ENCODE measurements at regions not wholly inside any gene's neighbourhood (a gene's known extent, or its start where the extent isn't known, plus 50 kb on each side); places are given as distances from the start of the nearest gene placed in this dataset.
"Not testable (repeated sequence)": the region's sequence is repeated elsewhere in the genome, so short reads cannot be mapped to it uniquely, and the experiment has no call there.

GRCh38 chr14:106355881-106356642 is 829.7 kb downstream of the TMEM121 start:
- 44 to 45% methylated on average over 6 of the region's 6 CpGs for WGBS, 2 donors
- H3K36me3 ChIP-seq; H3K9me3 ChIP-seq; H3K4me3 ChIP-seq (replicated peaks in 1 of 3); intact Hi-C loops (cut with DNase I); H3K27ac ChIP-seq; H3K4me1 ChIP-seq; H3K27me3 ChIP-seq; DNase-seq: not testable (repeated sequence)

GRCh38 chr14:106356643-106356930 is 830.2 kb downstream of the TMEM121 start:
- DNase-seq; intact Hi-C loops (cut with DNase I); H3K27me3 ChIP-seq; H3K4me3 ChIP-seq (replicated peaks in 1 of 3); H3K27ac ChIP-seq; H3K9me3 ChIP-seq; H3K36me3 ChIP-seq; H3K4me1 ChIP-seq: not testable (repeated sequence)
- 20 to 38% methylated on average over 2 of the region's 2 CpGs for WGBS, 2 donors

- DNase-seq; H3K4me3 ChIP-seq (replicated peaks in 1 of 3); H3K9me3 ChIP-seq; H3K4me1 ChIP-seq; H3K27me3 ChIP-seq; H3K36me3 ChIP-seq; intact Hi-C loops (cut with DNase I); H3K27ac ChIP-seq: not testable (repeated sequence)
- 55% methylated on average over 15 to 17 of the region's 17 CpGs for WGBS, 2 donors
Observed at GRCh38 chr14:106359157-106359887, 832.9 kb downstream of the TMEM121 start.

GRCh38 chr14:106365371-106365770 is 839.0 kb downstream of the TMEM121 start:
- WGBS, 2 donors, result 32 to 35% methylated on average over 2 of the region's 4 CpGs
- not testable (repeated sequence) for DNase-seq, H3K4me1 ChIP-seq

GRCh38 chr14:106365894-106366293 is 839.5 kb downstream of the TMEM121 start:
- intact Hi-C loops (cut with DNase I); H3K9me3 ChIP-seq; H3K4me1 ChIP-seq; H3K27me3 ChIP-seq; DNase-seq; H3K36me3 ChIP-seq; H3K4me3 ChIP-seq (replicated peaks in 1 of 3); H3K27ac ChIP-seq: not testable (repeated sequence)
- 47 to 51% methylated on average over 4 of the region's 5 CpGs for WGBS, 2 donors

More at GRCh38 chr14:106365371-106365770, 839.0 kb downstream of the TMEM121 start:
- H3K36me3 ChIP-seq; intact Hi-C loops (cut with DNase I); H3K4me3 ChIP-seq (replicated peaks in 1 of 3); H3K9me3 ChIP-seq; H3K27ac ChIP-seq; H3K27me3 ChIP-seq: not testable (repeated sequence)

- H3K27ac ChIP-seq; H3K36me3 ChIP-seq; DNase-seq; H3K9me3 ChIP-seq; intact Hi-C loops (cut with DNase I); H3K4me3 ChIP-seq (replicated peaks in 1 of 3); H3K27me3 ChIP-seq; H3K4me1 ChIP-seq: not testable (repeated sequence)
- WGBS, 2 donors, result 32 to 47% methylated on average over 1 of the region's 1 CpG
Observed at GRCh38 chr14:106366971-106367370, 840.6 kb downstream of the TMEM121 start.

- H3K9me3 ChIP-seq; DNase-seq; H3K27ac ChIP-seq; intact Hi-C loops (cut with DNase I); H3K27me3 ChIP-seq; H3K4me3 ChIP-seq (replicated peaks in 1 of 3); H3K36me3 ChIP-seq; H3K4me1 ChIP-seq: not testable (repeated sequence)
- 51 to 52% methylated on average over 2 to 3 of the region's 4 CpGs for WGBS, 2 donors
Observed at GRCh38 chr14:106369456-106369855, 843.1 kb downstream of the TMEM121 start.

- Histone ChIP-seq H3K27me3 (no peaks in the 10 kb centered on the region), H3K36me3 (no peaks in the 10 kb centered on the region), H3K27ac (no peak overlapping the region), H3K4me3 (replicated peaks in 1 of 3) (no peak overlapping the region), H3K4me1 (no peaks in the 10 kb centered on the region), H3K9me3 (no peaks in the 10 kb centered on the region)
- WGBS, 2 donors, result 25 to 33% methylated on average over 16 to 17 of the region's 17 CpGs
- intact Hi-C loops (cut with DNase I), result no loop called here
- DNase-seq, result peak; percentile 9 to 13
- TF ChIP-seq POLR2A (IDR thresholded peaks at IDR 0.05) (no peak), CTCF (IDR thresholded peaks at IDR 0.05) (peak in 1 of 6 experiments; percentile 39)
Observed at GRCh38 chr14:106372870-106373652, 846.7 kb downstream of the TMEM121 start.

- H3K4me3 ChIP-seq (replicated peaks in 1 of 3); intact Hi-C loops (cut with DNase I); H3K27me3 ChIP-seq; H3K4me1 ChIP-seq; DNase-seq; H3K27ac ChIP-seq; H3K9me3 ChIP-seq; H3K36me3 ChIP-seq: not testable (repeated sequence)
- 50 to 80% methylated on average over 7 to 13 of the region's 13 CpGs for WGBS, 2 donors
Observed at GRCh38 chr14:106373653-106374110, 847.3 kb downstream of the TMEM121 start.
